ENCODE measurements at regions not wholly inside any gene's neighbourhood (a gene's known extent, or its start where the extent isn't known, plus 50 kb on each side); places are given as distances from the start of the nearest gene placed in this dataset.

- TF ChIP-seq, protein P1, sequence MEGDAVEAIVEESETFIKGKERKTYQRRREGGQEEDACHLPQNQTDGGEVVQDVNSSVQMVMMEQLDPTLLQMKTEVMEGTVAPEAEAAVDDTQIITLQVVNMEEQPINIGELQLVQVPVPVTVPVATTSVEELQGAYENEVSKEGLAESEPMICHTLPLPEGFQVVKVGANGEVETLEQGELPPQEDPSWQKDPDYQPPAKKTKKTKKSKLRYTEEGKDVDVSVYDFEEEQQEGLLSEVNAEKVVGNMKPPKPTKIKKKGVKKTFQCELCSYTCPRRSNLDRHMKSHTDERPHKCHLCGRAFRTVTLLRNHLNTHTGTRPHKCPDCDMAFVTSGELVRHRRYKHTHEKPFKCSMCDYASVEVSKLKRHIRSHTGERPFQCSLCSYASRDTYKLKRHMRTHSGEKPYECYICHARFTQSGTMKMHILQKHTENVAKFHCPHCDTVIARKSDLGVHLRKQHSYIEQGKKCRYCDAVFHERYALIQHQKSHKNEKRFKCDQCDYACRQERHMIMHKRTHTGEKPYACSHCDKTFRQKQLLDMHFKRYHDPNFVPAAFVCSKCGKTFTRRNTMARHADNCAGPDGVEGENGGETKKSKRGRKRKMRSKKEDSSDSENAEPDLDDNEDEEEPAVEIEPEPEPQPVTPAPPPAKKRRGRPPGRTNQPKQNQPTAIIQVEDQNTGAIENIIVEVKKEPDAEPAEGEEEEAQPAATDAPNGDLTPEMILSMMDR (IDR thresholded peaks at IDR 0.05): no peak
- TF ChIP-seq POLR2AphosphoS5 (IDR thresholded peaks at IDR 0.05; ENCODE audit: insufficient read depth in 1 of 2, low read depth in 1 of 2) (no peak), POLR2A (IDR thresholded peaks at IDR 0.05) (no peak)
Measured at GRCh38 chr21:27480841-27481261, 514.0 kb upstream of the ADAMTS5 start.

All from vagina (tissue), 2 donors.